Keratinocyte (primary cell): ENCODE measurements at regions not wholly inside any gene's neighbourhood (a gene's known extent, or its start where the extent isn't known, plus 50 kb on each side); places are given as distances from the start of the nearest gene placed in this dataset.

Experiments
- DNase-seq: peaks from one replicate; pipeline ENCODE4 v3.0.0-alpha.2; 2011; ENCODE audit warnings: low read depth, missing footprints, low spot score
- FAIRE-seq: peaks from 2 replicates; lab custom pipeline; 2011; peaks lifted over from hg19 to GRCh38; lab: Jason Lieb, UNC
- H2AFZ ChIP-seq: 2 replicates; pipeline ENCODE4 v1.6.0; 2012; ENCODE audit warnings: low read length, control low read depth, inconsistent platforms; ENCODE audit not compliant: control insufficient read depth
- H3K27ac ChIP-seq: 2 replicates; pipeline ENCODE4 v1.5.1; 2011; ENCODE audit warnings: low read length; ENCODE audit not compliant: control insufficient read depth, insufficient read depth
- H3K27me3 ChIP-seq: 3 replicates; pipeline ENCODE4 v1.6.0; 2011; ENCODE audit warnings: low read length; ENCODE audit not compliant: control insufficient read depth, insufficient read depth; ENCODE audit errors: extremely low read depth
- H3K36me3 ChIP-seq, 2 experiments: 2 replicates in 1 of 2; 3 replicates in 1 of 2; pipeline ENCODE4 v1.5.1; 2011; ENCODE audit warnings: low read length in 2 of 2, mild to moderate bottlenecking in 1 of 2; ENCODE audit not compliant: control insufficient read depth in 2 of 2, insufficient read depth in 2 of 2; ENCODE audit errors: extremely low read depth in 1 of 2
- H3K4me1 ChIP-seq: 3 replicates; pipeline ENCODE4 v1.5.1; 2011; ENCODE audit warnings: low read length; ENCODE audit not compliant: control insufficient read depth, insufficient read depth; ENCODE audit errors: extremely low read depth
- H3K4me2 ChIP-seq: 3 replicates; pipeline ENCODE4 v1.6.0; 2011; ENCODE audit warnings: low read depth, low read length; ENCODE audit not compliant: control insufficient read depth, insufficient read depth; ENCODE audit errors: extremely low read depth
- H3K4me3 ChIP-seq, 3 experiments: fragments of 200-600 bp in 1 of 3; sonication (generic) in 1 of 3; 2 replicates in 2 of 3; 3 replicates in 1 of 3; pipeline ENCODE4 v1.5.1; 2011 to 2016; ENCODE audit warnings: low read length in 3 of 3, mild to moderate bottlenecking in 3 of 3, control low read depth in 2 of 3, inconsistent platforms in 1 of 3, low read depth in 1 of 3, mixed read lengths in 1 of 3, mixed run types in 1 of 3, moderate library complexity in 1 of 3; ENCODE audit not compliant: control insufficient read depth in 2 of 3, insufficient read depth in 2 of 3; ENCODE audit errors: extremely low read depth in 1 of 3
- H3K79me2 ChIP-seq: 2 replicates; pipeline ENCODE4 v1.6.0; 2012; ENCODE audit warnings: low read length; ENCODE audit not compliant: control insufficient read depth, insufficient read depth
- H3K9ac ChIP-seq: 3 replicates; pipeline ENCODE4 v1.6.0; 2011; ENCODE audit warnings: low read length; ENCODE audit not compliant: control insufficient read depth, insufficient read depth; ENCODE audit errors: extremely low read depth
- H3K9me1 ChIP-seq: 3 replicates; pipeline ENCODE4 v1.6.0; 2011; ENCODE audit warnings: low read length; ENCODE audit not compliant: control insufficient read depth, insufficient read depth; ENCODE audit errors: extremely low read depth
- H3K9me3 ChIP-seq: 2 replicates; pipeline ENCODE4 v1.5.1; 2012; ENCODE audit warnings: low read depth, low read length; ENCODE audit not compliant: control insufficient read depth
- H4K20me1 ChIP-seq: 3 replicates; pipeline ENCODE4 v1.6.0; 2011; ENCODE audit warnings: low read length; ENCODE audit not compliant: control insufficient read depth, insufficient read depth; ENCODE audit errors: extremely low read depth
- EZH2 ChIP-seq: IDR thresholded peaks from one replicate; pipeline ENCODE4 v1.6.1; 2012; ENCODE audit warnings: inconsistent platforms, mild to moderate bottlenecking, low read length, moderate library complexity
- dilution Hi-C: fragments of 300-500 bp; cut with MboI; formaldehyde crosslinking; loops from one replicate; pipeline ENCODE4 v1.7.0; 2020; ENCODE audit warnings: low sequenced_read_pairs; ENCODE audit not compliant: extremely low pct_ligation_motif_present
- TF ChIP-seq, protein P1 (sequence below), 3 experiments: IDR thresholded peaks in 1 of 3; conservative IDR thresholded peaks in 1 of 3; optimal IDR thresholded peaks in 1 of 3; 2 replicates in 2 of 3; 3 replicates in 1 of 3; pipeline versions ENCODE3 to v1.5.1; 2011; ENCODE audit warnings: low read length in 3 of 3, mild to moderate bottlenecking in 3 of 3, moderate library complexity in 2 of 3, control low read depth in 1 of 3, inconsistent platforms in 1 of 3; ENCODE audit not compliant: insufficient read depth in 2 of 3; ENCODE audit errors: extremely low read depth in 1 of 3

GRCh38 chr4:106478152-106478551, 109.6 kb upstream of the GIMD1 start:
- TF ChIP-seq, protein P1, sequence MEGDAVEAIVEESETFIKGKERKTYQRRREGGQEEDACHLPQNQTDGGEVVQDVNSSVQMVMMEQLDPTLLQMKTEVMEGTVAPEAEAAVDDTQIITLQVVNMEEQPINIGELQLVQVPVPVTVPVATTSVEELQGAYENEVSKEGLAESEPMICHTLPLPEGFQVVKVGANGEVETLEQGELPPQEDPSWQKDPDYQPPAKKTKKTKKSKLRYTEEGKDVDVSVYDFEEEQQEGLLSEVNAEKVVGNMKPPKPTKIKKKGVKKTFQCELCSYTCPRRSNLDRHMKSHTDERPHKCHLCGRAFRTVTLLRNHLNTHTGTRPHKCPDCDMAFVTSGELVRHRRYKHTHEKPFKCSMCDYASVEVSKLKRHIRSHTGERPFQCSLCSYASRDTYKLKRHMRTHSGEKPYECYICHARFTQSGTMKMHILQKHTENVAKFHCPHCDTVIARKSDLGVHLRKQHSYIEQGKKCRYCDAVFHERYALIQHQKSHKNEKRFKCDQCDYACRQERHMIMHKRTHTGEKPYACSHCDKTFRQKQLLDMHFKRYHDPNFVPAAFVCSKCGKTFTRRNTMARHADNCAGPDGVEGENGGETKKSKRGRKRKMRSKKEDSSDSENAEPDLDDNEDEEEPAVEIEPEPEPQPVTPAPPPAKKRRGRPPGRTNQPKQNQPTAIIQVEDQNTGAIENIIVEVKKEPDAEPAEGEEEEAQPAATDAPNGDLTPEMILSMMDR (optimal IDR thresholded peaks at IDR 0.05 in 1 of 3, IDR thresholded peaks at IDR 0.05 in 1 of 3, conservative IDR thresholded peaks at IDR 0.05 in 1 of 3; ENCODE audit: extremely low read depth in 1 of 3, insufficient read depth in 2 of 3, low read length in 3 of 3), result no peak
- TF ChIP-seq EZH2, result no peak
- Histone ChIP-seq H3K27me3 (no peaks in the 10 kb centered on the region), H3K9me1 (no peaks in the 10 kb centered on the region), H3K4me1 (no peaks in the 10 kb centered on the region), H3K9ac (no peak overlapping the region), H3K4me2 (no peak overlapping the region), H4K20me1 (no peaks in the 10 kb centered on the region), H3K36me3 (no peaks in the 10 kb centered on the region), H3K4me3 (no peak overlapping the region), H3K9me3 (no peaks in the 10 kb centered on the region), H3K27ac (no peak overlapping the region), H2AFZ (no peak overlapping the region), H3K79me2 (no peaks in the 10 kb centered on the region)
- FAIRE-seq, result no peak
- DNase-seq, result no peak
- dilution Hi-C loops, result no loop called here

DNA sequence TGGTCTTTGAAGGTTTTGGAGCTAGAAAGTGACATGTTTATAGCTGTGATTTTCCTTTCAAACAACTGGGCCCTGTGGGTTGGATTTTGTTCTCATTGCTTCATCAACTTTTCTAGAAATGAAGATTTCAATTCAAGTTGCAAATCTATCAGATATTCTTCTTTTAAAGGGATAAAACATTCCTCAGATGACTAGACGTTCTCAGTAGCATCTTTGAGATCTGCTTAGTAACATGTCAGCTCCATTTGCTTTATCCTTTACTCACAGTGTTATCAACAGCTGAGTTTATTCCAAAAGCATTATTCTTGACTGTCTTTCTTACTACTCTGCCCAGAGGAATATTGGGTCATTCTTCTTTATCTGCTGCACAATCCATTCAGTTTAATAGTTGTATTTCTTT, 108.2 kb upstream of the GIMD1 start:
- H2AFZ ChIP-seq, result no peak overlapping the region
- no peaks in the 10 kb centered on the region for H3K4me1 ChIP-seq
- FAIRE-seq (peak; percentile 23), DNase-seq (no peak)
- TF ChIP-seq, protein P1 (optimal IDR thresholded peaks at IDR 0.05 in 1 of 3, IDR thresholded peaks at IDR 0.05 in 1 of 3, conservative IDR thresholded peaks at IDR 0.05 in 1 of 3; ENCODE audit: extremely low read depth in 1 of 3, insufficient read depth in 2 of 3, low read length in 3 of 3), result no peak
- TF ChIP-seq EZH2, result no peak
- dilution Hi-C loops, result no loop called here
- H4K20me1 ChIP-seq, result no peaks in the 10 kb centered on the region
- H3K27me3 ChIP-seq, result no peaks in the 10 kb centered on the region
- H3K4me2 ChIP-seq, result no peak overlapping the region
- no peak overlapping the region for H3K9ac ChIP-seq
- no peaks in the 10 kb centered on the region for H3K79me2 ChIP-seq
- no peak overlapping the region for H3K4me3 ChIP-seq
- H3K27ac ChIP-seq, result no peak overlapping the region
- no peaks in the 10 kb centered on the region for H3K9me1 ChIP-seq
- no peaks in the 10 kb centered on the region for H3K9me3 ChIP-seq
- H3K36me3 ChIP-seq, result no peaks in the 10 kb centered on the region
